ENCODE measurements at regions not wholly inside any gene's neighbourhood (a gene's known extent, or its start where the extent isn't known, plus 50 kb on each side); places are given as distances from the start of the nearest gene placed in this dataset.

- no peak for FAIRE-seq
- DNase-seq (ENCODE audit: insufficient read length, low spot score): no peak
Measured at GRCh38 chr13:21814604-21815003, 143.7 kb downstream of the FGF9 start.

- FAIRE-seq (no peak), DNase-seq (ENCODE audit: insufficient read length, low spot score) (no peak)
Measured at GRCh38 chr13:21817878-21818277, 147.0 kb downstream of the FGF9 start.

- FAIRE-seq (no peak), DNase-seq (ENCODE audit: insufficient read length, low spot score) (no peak)
Measured at GRCh38 chr13:21822029-21822428, 151.2 kb downstream of the FGF9 start.

GRCh38 chr13:21823416-21823815 is 152.5 kb downstream of the FGF9 start:
- DNase-seq (ENCODE audit: insufficient read length, low spot score): no peak
- no peak for FAIRE-seq

GRCh38 chr13:21823949-21824348 is 153.1 kb downstream of the FGF9 start:
- no peak for FAIRE-seq

GRCh38 chr13:21825186-21825585 is 154.3 kb downstream of the FGF9 start:
- no peak for FAIRE-seq
- DNase-seq (ENCODE audit: insufficient read length, low spot score): no peak

More at GRCh38 chr13:21823949-21824348, 153.1 kb downstream of the FGF9 start:
- DNase-seq (ENCODE audit: insufficient read length, low spot score): no peak

- FAIRE-seq (no peak), DNase-seq (ENCODE audit: insufficient read length, low spot score) (no peak)
Measured at GRCh38 chr13:21825801-21826200, 154.9 kb downstream of the FGF9 start.

GRCh38 chr13:21826214-21827015 is 155.5 kb downstream of the FGF9 start:
- no peak for DNase-seq (ENCODE audit: insufficient read length, low spot score)
- FAIRE-seq: no peak

- no peak for FAIRE-seq
Measured at GRCh38 chr13:21831654-21832324, 160.9 kb downstream of the FGF9 start.

GRCh38 chr13:21833921-21834320 is 163.0 kb downstream of the FGF9 start:
- FAIRE-seq (no peak), DNase-seq (ENCODE audit: insufficient read length, low spot score) (no peak)

More at GRCh38 chr13:21831654-21832324, 160.9 kb downstream of the FGF9 start:
- no peak for DNase-seq (ENCODE audit: insufficient read length, low spot score)

- DNase-seq (ENCODE audit: insufficient read length, low spot score): no peak
- FAIRE-seq: no peak
Measured at GRCh38 chr13:21834521-21834920, 163.6 kb downstream of the FGF9 start.

- FAIRE-seq: no peak
Measured at GRCh38 chr13:21837288-21837687, 166.4 kb downstream of the FGF9 start.

GRCh38 chr13:21837841-21838551 is 167.1 kb downstream of the FGF9 start:
- FAIRE-seq (no peak), DNase-seq (ENCODE audit: insufficient read length, low spot score) (no peak)

More at GRCh38 chr13:21837288-21837687, 166.4 kb downstream of the FGF9 start:
- no peak for DNase-seq (ENCODE audit: insufficient read length, low spot score)

- DNase-seq (ENCODE audit: insufficient read length, low spot score) (no peak), FAIRE-seq (no peak)
Measured at GRCh38 chr13:21846605-21847004, 175.7 kb downstream of the FGF9 start.

- DNase-seq (ENCODE audit: insufficient read length, low spot score): peak; percentile 34
- peak; percentile 90 for FAIRE-seq
Measured at GRCh38 chr13:21849323-21849722, 178.4 kb downstream of the FGF9 start.

GRCh38 chr13:21850013-21851006 is 179.4 kb downstream of the FGF9 start:
- no peak for DNase-seq (ENCODE audit: insufficient read length, low spot score)
- FAIRE-seq: no peak

- FAIRE-seq: no peak
Measured at GRCh38 chr13:21852043-21852442, 181.2 kb downstream of the FGF9 start.

GRCh38 chr13:21853779-21854178 is 182.9 kb downstream of the FGF9 start:
- FAIRE-seq (no peak), DNase-seq (ENCODE audit: insufficient read length, low spot score) (no peak)

More at GRCh38 chr13:21852043-21852442, 181.2 kb downstream of the FGF9 start:
- no peak for DNase-seq (ENCODE audit: insufficient read length, low spot score)

GRCh38 chr13:21868823-21869222 is 197.9 kb downstream of the FGF9 start:
- FAIRE-seq (no peak), DNase-seq (ENCODE audit: insufficient read length, low spot score) (no peak)

GRCh38 chr13:21871382-21871781 is 200.5 kb downstream of the FGF9 start:
- no peak for DNase-seq (ENCODE audit: insufficient read length, low spot score)

More at GRCh38 chr13:21871382-21871781, 200.5 kb downstream of the FGF9 start:
- FAIRE-seq: no peak

Data from GM19239 (cell line).